Endothelial cell (in vitro differentiated cells): ENCODE measurements at regions not wholly inside any gene's neighbourhood (a gene's known extent, or its start where the extent isn't known, plus 50 kb on each side); places are given as distances from the start of the nearest gene placed in this dataset.

ENCODE experiments used
- DNase-seq: peaks from one replicate; pipeline ENCODE4 v3.0.0; 2021; ENCODE audit warnings: low spot score
- H3K27ac Mint-ChIP-seq: one replicate; pipeline ENCODE4 v1.8.0; 2021; ENCODE audit warnings: mixed read lengths, inconsistent platforms; ENCODE audit not compliant: unreplicated experiment
- H3K27me3 Mint-ChIP-seq: one replicate; pipeline ENCODE4 v1.8.0; 2021; ENCODE audit warnings: mild to moderate bottlenecking, moderate library complexity, mixed read lengths, inconsistent platforms; ENCODE audit not compliant: unreplicated experiment
- H3K36me3 Mint-ChIP-seq: one replicate; pipeline ENCODE4 v1.8.0; 2021; ENCODE audit warnings: mild to moderate bottlenecking, low read depth, mixed read lengths, inconsistent platforms; ENCODE audit not compliant: unreplicated experiment
- H3K4me1 Mint-ChIP-seq: one replicate; pipeline ENCODE4 v1.8.0; 2021; ENCODE audit warnings: mild to moderate bottlenecking, mixed read lengths, inconsistent platforms; ENCODE audit not compliant: unreplicated experiment
- H3K4me3 Mint-ChIP-seq: one replicate; pipeline ENCODE4 v1.8.0; 2021; ENCODE audit warnings: mild to moderate bottlenecking, mixed read lengths, inconsistent platforms; ENCODE audit not compliant: unreplicated experiment
- H3K9me3 Mint-ChIP-seq: one replicate; pipeline ENCODE4 v1.8.0; 2021; ENCODE audit warnings: mixed read lengths, inconsistent platforms; ENCODE audit not compliant: unreplicated experiment
- TF ChIP-seq, protein P1 (sequence below): fragments of 200-600 bp; sonication (generic); IDR thresholded peaks from one replicate; pipeline ENCODE4 v1.5.0; 2021; ENCODE audit warnings: antibody characterized with exemption; ENCODE audit not compliant: unreplicated experiment

DNA sequence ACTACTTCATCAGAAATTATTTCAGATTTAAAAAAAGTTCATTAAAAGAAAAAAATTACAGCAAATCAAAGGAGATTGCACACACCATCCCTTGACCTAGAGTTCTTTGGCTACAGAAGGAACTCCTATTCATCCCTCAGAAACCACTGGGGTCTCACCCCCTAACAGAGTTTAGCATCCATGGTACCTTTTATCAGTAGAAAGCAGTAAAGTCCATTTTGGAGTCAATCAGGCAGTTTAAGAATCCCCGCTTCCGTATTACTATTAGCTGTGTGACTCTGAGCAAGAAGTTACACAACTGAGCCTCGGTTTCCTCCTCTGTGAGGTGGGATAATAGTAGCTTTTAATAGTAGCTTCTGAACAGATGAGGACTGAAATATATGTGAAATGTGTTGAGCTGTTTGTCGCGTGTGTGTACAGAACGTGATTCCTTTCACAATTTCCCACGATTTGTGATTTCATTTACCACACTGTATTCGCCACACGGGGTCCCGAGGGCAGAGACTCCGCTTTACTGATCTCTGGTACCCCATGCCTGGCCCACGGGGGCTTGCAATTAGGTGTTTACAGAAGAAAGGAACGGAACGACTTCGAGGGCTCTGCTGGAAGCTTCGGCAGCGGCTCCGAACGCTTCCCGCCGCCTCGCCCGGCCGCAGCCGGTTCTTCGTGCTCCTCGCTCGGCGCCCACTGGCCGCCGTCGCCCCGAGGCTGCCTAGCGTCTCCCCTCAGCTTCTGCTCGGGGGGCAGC lies 72.5 kb upstream of the ZBED5 start:
- Mint-ChIP-seq H3K9me3 (no peaks in the 10 kb centered on the region), H3K4me1 (peaks cover 16% of the 10 kb centered on the region), H3K4me3 (peak overlapping the region; percentile 86), H3K27ac (no peak overlapping the region), H3K36me3 (no peaks in the 10 kb centered on the region), H3K27me3 (peaks cover 4% of the 10 kb centered on the region)
- no peak for DNase-seq
- TF ChIP-seq, protein P1, sequence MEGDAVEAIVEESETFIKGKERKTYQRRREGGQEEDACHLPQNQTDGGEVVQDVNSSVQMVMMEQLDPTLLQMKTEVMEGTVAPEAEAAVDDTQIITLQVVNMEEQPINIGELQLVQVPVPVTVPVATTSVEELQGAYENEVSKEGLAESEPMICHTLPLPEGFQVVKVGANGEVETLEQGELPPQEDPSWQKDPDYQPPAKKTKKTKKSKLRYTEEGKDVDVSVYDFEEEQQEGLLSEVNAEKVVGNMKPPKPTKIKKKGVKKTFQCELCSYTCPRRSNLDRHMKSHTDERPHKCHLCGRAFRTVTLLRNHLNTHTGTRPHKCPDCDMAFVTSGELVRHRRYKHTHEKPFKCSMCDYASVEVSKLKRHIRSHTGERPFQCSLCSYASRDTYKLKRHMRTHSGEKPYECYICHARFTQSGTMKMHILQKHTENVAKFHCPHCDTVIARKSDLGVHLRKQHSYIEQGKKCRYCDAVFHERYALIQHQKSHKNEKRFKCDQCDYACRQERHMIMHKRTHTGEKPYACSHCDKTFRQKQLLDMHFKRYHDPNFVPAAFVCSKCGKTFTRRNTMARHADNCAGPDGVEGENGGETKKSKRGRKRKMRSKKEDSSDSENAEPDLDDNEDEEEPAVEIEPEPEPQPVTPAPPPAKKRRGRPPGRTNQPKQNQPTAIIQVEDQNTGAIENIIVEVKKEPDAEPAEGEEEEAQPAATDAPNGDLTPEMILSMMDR: no peak

GRCh38 chr11:10927538-10927937 lies 69.7 kb upstream of the ZBED5 start:
- Mint-ChIP-seq H3K9me3 (no peaks in the 10 kb centered on the region), H3K36me3 (no peaks in the 10 kb centered on the region), H3K4me1 (no peaks in the 10 kb centered on the region), H3K27ac (no peak overlapping the region), H3K27me3 (peaks cover 2% of the 10 kb centered on the region), H3K4me3 (no peak overlapping the region)
- TF ChIP-seq, protein P1: no peak
- no peak for DNase-seq

DNA sequence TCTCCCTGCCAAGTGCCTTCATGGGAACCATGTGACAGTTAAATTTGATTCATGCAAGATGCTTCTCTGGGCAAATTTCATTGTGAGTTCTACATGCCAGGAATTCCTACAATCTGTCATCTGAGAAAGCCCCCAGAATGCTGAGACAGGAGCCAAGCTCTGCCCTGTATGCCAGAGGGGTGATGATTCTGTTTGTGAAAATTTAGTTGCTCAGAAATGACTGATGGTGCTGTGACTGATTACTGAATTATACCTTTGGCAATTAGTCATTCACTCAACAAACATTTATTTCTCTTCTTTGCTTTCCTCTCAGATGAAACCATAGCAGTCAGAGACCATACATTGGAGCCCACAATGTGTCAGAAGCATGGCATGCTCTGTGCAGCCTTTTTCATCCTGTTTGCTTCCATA lies 69.0 kb upstream of the ZBED5 start:
- Mint-ChIP-seq H3K4me3 (no peak overlapping the region), H3K27ac (no peak overlapping the region), H3K4me1 (no peaks in the 10 kb centered on the region), H3K36me3 (no peaks in the 10 kb centered on the region), H3K9me3 (no peaks in the 10 kb centered on the region), H3K27me3 (peaks cover 2% of the 10 kb centered on the region)
- TF ChIP-seq, protein P1: no peak
- no peak for DNase-seq

GRCh38 chr11:10925149-10925926 lies 67.5 kb upstream of the ZBED5 start:
- DNase-seq: no peak
- Mint-ChIP-seq H3K27ac (no peak overlapping the region), H3K27me3 (peaks cover 2% of the 10 kb centered on the region), H3K4me3 (no peak overlapping the region), H3K4me1 (no peaks in the 10 kb centered on the region), H3K36me3 (no peaks in the 10 kb centered on the region), H3K9me3 (no peaks in the 10 kb centered on the region)
- TF ChIP-seq, protein P1: no peak

GRCh38 chr11:10923882-10924281 lies 66.0 kb upstream of the ZBED5 start:
- DNase-seq: no peak
- Mint-ChIP-seq H3K4me1 (no peaks in the 10 kb centered on the region), H3K36me3 (no peaks in the 10 kb centered on the region), H3K4me3 (no peak overlapping the region), H3K27me3 (peaks cover 2% of the 10 kb centered on the region), H3K9me3 (no peaks in the 10 kb centered on the region), H3K27ac (no peak overlapping the region)
- TF ChIP-seq, protein P1: no peak
